T-cell (primary cell): ENCODE measurements at regions not wholly inside any gene's neighbourhood (a gene's known extent, or its start where the extent isn't known, plus 50 kb on each side); places are given as distances from the start of the nearest gene placed in this dataset.
A peak's percentile ranks its signal among the peaks of the same experiment; 100 is the strongest.
"Not testable (repeated sequence)": the region's sequence is repeated elsewhere in the genome, so short reads cannot be mapped to it uniquely, and the experiment has no call there.

Experiments
- ATAC-seq, 4 experiments: fragments of 200-7000 bp in 3 of 4; fragments of 150-1000 bp in 1 of 4; cut with Tn5 transposase; replicated peaks in 1 of 4; 1 replicate in 3 of 4; 2 replicates in 1 of 4; pipeline ENCODE4 v1.10.0; 2021; ENCODE audit warnings: moderate library complexity in 3 of 4, mild to moderate bottlenecking in 2 of 4, moderate number of reproducible peaks in 1 of 4
- CTCF ChIA-PET, 2 donors: fragments of 300-600 bp; sonication (Branson Sonifier 250); formaldehyde crosslinking; loops; one replicate each; lab custom pipeline; 2022; ENCODE audit warnings: antibody characterized with exemption in 2 of 2; lab: Charles Lee
- POLR2A ChIA-PET, 2 donors: fragments of 300-600 bp; sonication (Branson Sonifier 250); formaldehyde crosslinking; loops; one replicate each; lab custom pipeline; 2022; ENCODE audit warnings: antibody characterized with exemption in 2 of 2; lab: Charles Lee
- DNase-seq, 35 experiments: peaks; one replicate each; pipeline versions ENCODE4 v3.0.0 to v3.0.0-alpha.2; 2013 to 2023
- H3K27ac ChIP-seq: one replicate; pipeline ENCODE4 v1.5.1; 2013; ENCODE audit warnings: low read length
- H3K27me3 ChIP-seq, 2 experiments: replicated peaks in 1 of 2; 1 replicate in 1 of 2; 2 replicates in 1 of 2; pipeline versions ENCODE4 v1.6.1 to v1.7.0; 2013; ENCODE audit warnings: low read length in 1 of 2, mixed read lengths in 1 of 2; ENCODE audit not compliant: control insufficient read depth in 2 of 2, insufficient read depth in 2 of 2; ENCODE audit errors: extremely low read depth in 1 of 2
- H3K36me3 ChIP-seq, 2 donors: 1 replicate in 1 of 2; 2 replicates in 1 of 2; pipeline versions ENCODE4 v1.6.1 to v1.7.0; 2013; ENCODE audit warnings: low read length in 1 of 2; ENCODE audit not compliant: control insufficient read depth in 2 of 2, insufficient read depth in 1 of 2; ENCODE audit errors: extremely low read depth in 1 of 2
- H3K4me1 ChIP-seq, 2 experiments: 1 replicate in 1 of 2; 2 replicates in 1 of 2; pipeline versions ENCODE4 v1.6.1 to v1.7.0; 2013; ENCODE audit warnings: low read length in 2 of 2, mixed read lengths in 1 of 2; ENCODE audit not compliant: insufficient read depth in 2 of 2, control insufficient read depth in 1 of 2; ENCODE audit errors: extremely low read depth in 1 of 2
- H3K4me3 ChIP-seq, 2 donors: 1 replicate in 1 of 2; 2 replicates in 1 of 2; pipeline versions ENCODE4 v1.5.1 to v1.7.0; 2013; ENCODE audit warnings: mild to moderate bottlenecking in 2 of 2, low read length in 1 of 2, moderate library complexity in 1 of 2; ENCODE audit not compliant: control insufficient read depth in 1 of 2; ENCODE audit errors: extremely low read depth in 1 of 2
- H3K9me3 ChIP-seq: 2 replicates; pipeline ENCODE4 v1.7.0; 2013
- H3K27ac Mint-ChIP-seq, 2 donors: one replicate each; pipeline ENCODE4 v1.8.0; 2020 to 2021; ENCODE audit warnings: mild to moderate bottlenecking in 2 of 2, mixed read lengths in 2 of 2
- H3K27me3 Mint-ChIP-seq, 2 donors: one replicate each; pipeline ENCODE4 v1.8.0; 2021 to 2022; ENCODE audit warnings: mixed read lengths in 2 of 2
- H3K36me3 Mint-ChIP-seq: one replicate; pipeline ENCODE4 v1.8.0; 2021; ENCODE audit warnings: mixed read lengths
- H3K4me1 Mint-ChIP-seq, 3 donors: one replicate each; pipeline ENCODE4 v1.8.0; 2020 to 2022; ENCODE audit warnings: mixed read lengths in 3 of 3, mild to moderate bottlenecking in 1 of 3
- H3K4me3 Mint-ChIP-seq, 3 donors: one replicate each; pipeline ENCODE4 v1.8.0; 2020 to 2022; ENCODE audit warnings: mild to moderate bottlenecking in 3 of 3, mixed read lengths in 3 of 3, moderate library complexity in 3 of 3
- H3K9me3 Mint-ChIP-seq, 3 donors: one replicate each; pipeline ENCODE4 v1.8.0; 2020 to 2022; ENCODE audit warnings: mixed read lengths in 3 of 3
- WGBS: methylation state at CpG from one replicate; pipeline ENCODE4 v1.1.5; 2013; ENCODE audit warnings: missing lambda C conversion rate; ENCODE audit not compliant: insufficient coverage; 5-methylcytosine and 5-hydroxymethylcytosine counted together

- Mint-ChIP-seq H3K27me3 (no peaks in the 10 kb centered on the region), H3K4me3 (peak overlapping the region; percentile 6 to 69 (median 7)), H3K4me1 (peaks cover 70 to 75% (median 75%) of the 10 kb centered on the region in 3 donors), H3K27ac (peak overlapping the region; percentile 91), H3K36me3 (no peaks in the 10 kb centered on the region), H3K9me3 (no peaks in the 10 kb centered on the region)
- CTCF ChIA-PET: interaction anchor here in 1 of 2 donors (0.6 kb wide), 1 partner anchor 14 kb away, joined by 3 read pairs; no protein-coding TSS in a partner anchor
- POLR2A ChIA-PET: no interaction called here
- Histone ChIP-seq H3K9me3 (no peaks in the 10 kb centered on the region), H3K4me3 (peak overlapping the region in 1 of 2 donors; percentile 26), H3K27me3 (no peaks in the 10 kb centered on the region), H3K4me1 (peaks cover 30 to 39% of the 10 kb centered on the region in 2 experiments), H3K27ac (peak overlapping the region; percentile 68), H3K36me3 (no peaks in the 10 kb centered on the region)
- DNase-seq (peak; percentile 32 to 84 (median 70)), ATAC-seq (peak; percentile 75 to 87 (median 82))
- WGBS: 0% methylated on average over 3 of the region's 7 CpGs
Measured at GRCh38 chr14:106174206-106174605, 647.8 kb downstream of the TMEM121 start.

GRCh38 chr14:106177266-106178246 is 651.2 kb downstream of the TMEM121 start:
- H3K27ac Mint-ChIP-seq: peak overlapping the region; percentile 28 to 68
- DNase-seq: peak in 24 of 35 experiments; percentile 21 to 74 (median 42)

GRCh38 chr14:106179761-106180160 is 653.4 kb downstream of the TMEM121 start:
- Histone ChIP-seq H3K27ac (no peak overlapping the region), H3K4me1 (peaks cover 35 to 38% of the 10 kb centered on the region in 2 experiments), H3K36me3 (no peaks in the 10 kb centered on the region), H3K9me3 (no peaks in the 10 kb centered on the region), H3K27me3 (no peaks in the 10 kb centered on the region), H3K4me3 (no peak overlapping the region)
- ChIA-PET CTCF (no interaction called here), POLR2A (no interaction called here)
- no peak overlapping the region for H3K4me3 Mint-ChIP-seq
- DNase-seq (no peak), ATAC-seq (no peak)
- peaks cover 64 to 69% (median 69%) of the 10 kb centered on the region in 3 donors for H3K4me1 Mint-ChIP-seq
- H3K36me3 Mint-ChIP-seq: no peaks in the 10 kb centered on the region
- H3K27ac Mint-ChIP-seq: no peak overlapping the region
- H3K27me3 Mint-ChIP-seq: no peaks in the 10 kb centered on the region
- H3K9me3 Mint-ChIP-seq: no peaks in the 10 kb centered on the region
- no CpG with 5 or more reads among the region's 2 CpGs for WGBS

More at GRCh38 chr14:106177266-106178246, 651.2 kb downstream of the TMEM121 start:
- H3K9me3 Mint-ChIP-seq, H3K36me3 ChIP-seq, POLR2A ChIA-PET, H3K27me3 Mint-ChIP-seq, H3K4me3 ChIP-seq, H3K27me3 ChIP-seq, H3K9me3 ChIP-seq, H3K36me3 Mint-ChIP-seq: not testable (repeated sequence)
- Mint-ChIP-seq H3K4me1 (peaks cover 64 to 71% (median 64%) of the 10 kb centered on the region in 3 donors), H3K4me3 (peak overlapping the region in 1 of 3 donors; percentile 28)
- peak overlapping the region; percentile 19 for H3K27ac ChIP-seq
- CTCF ChIA-PET: interaction anchor here in 1 of 2 donors (1.3 kb wide), 1 partner anchor 10 kb away, joined by 4 read pairs; no protein-coding TSS in a partner anchor
- ATAC-seq: peak; percentile 85 to 89 (median 85)
- H3K4me1 ChIP-seq: peaks cover 32 to 35% of the 10 kb centered on the region in 2 experiments
- WGBS: no CpG with 5 or more reads among the region's 7 CpGs

GRCh38 chr14:106184771-106185170 is 658.4 kb downstream of the TMEM121 start:
- ATAC-seq (peak; percentile 84 to 88 (median 87)), DNase-seq (peak; percentile 41 to 83 (median 75))
- Mint-ChIP-seq H3K4me3 (peak overlapping the region in 1 of 3 donors; percentile 66), H3K27ac (peak overlapping the region; percentile 85 to 89), H3K4me1 (peaks cover 40 to 45% (median 42%) of the 10 kb centered on the region in 3 donors)
- H3K27me3 Mint-ChIP-seq, H3K9me3 Mint-ChIP-seq, H3K9me3 ChIP-seq, H3K36me3 Mint-ChIP-seq, H3K36me3 ChIP-seq, H3K27me3 ChIP-seq: not testable (repeated sequence)
- Histone ChIP-seq H3K4me1 (peaks cover 24 to 27% of the 10 kb centered on the region in 2 experiments), H3K4me3 (peak overlapping the region; percentile 12 to 38), H3K27ac (peak overlapping the region; percentile 70)
- POLR2A ChIA-PET: interaction anchor here in 1 of 2 donors (0.7 kb wide), 1 partner anchor 12 kb away, joined by 3 read pairs; no protein-coding TSS in a partner anchor
- 0% methylated on average over 5 of the region's 8 CpGs for WGBS
- CTCF ChIA-PET: interaction anchor here in 1 of 2 donors (0.6 to 1.7 kb wide), 9 partner anchors 9 to 232 kb away, joined by 3 to 10 read pairs (median 4); no protein-coding TSS in a partner anchor

- peak overlapping the region; percentile 12 to 33 for H3K4me3 ChIP-seq
- H3K27ac Mint-ChIP-seq: peak overlapping the region; percentile 85 to 89
- not testable (repeated sequence) for H3K27me3 Mint-ChIP-seq, H3K36me3 ChIP-seq, H3K36me3 Mint-ChIP-seq, H3K9me3 ChIP-seq, H3K27me3 ChIP-seq, DNase-seq, H3K9me3 Mint-ChIP-seq
- peak overlapping the region; percentile 22 to 66 (median 34) for H3K4me3 Mint-ChIP-seq
- peak overlapping the region; percentile 70 for H3K27ac ChIP-seq
- peak in 3 of 4 experiments; percentile 3 to 23 (median 16) for ATAC-seq
- CTCF ChIA-PET: interaction anchor here in 1 of 2 donors (0.7 to 1.7 kb wide), 7 partner anchors 9 to 231 kb away, joined by 3 to 10 read pairs (median 4); no protein-coding TSS in a partner anchor
- peaks cover 37 to 42% (median 38%) of the 10 kb centered on the region in 3 donors for H3K4me1 Mint-ChIP-seq
- 96% methylated on average over 3 of the region's 6 CpGs for WGBS
- POLR2A ChIA-PET: interaction anchor here in 1 of 2 donors (0.7 kb wide), 1 partner anchor 13 kb away, joined by 3 read pairs; no protein-coding TSS in a partner anchor
- peaks cover 24 to 27% of the 10 kb centered on the region in 2 experiments for H3K4me1 ChIP-seq
Measured at GRCh38 chr14:106185174-106185836, 658.9 kb downstream of the TMEM121 start.
